CD4-positive, alpha-beta memory T cell (primary cell): ENCODE measurements at regions not wholly inside any gene's neighbourhood (a gene's known extent, or its start where the extent isn't known, plus 50 kb on each side); places are given as distances from the start of the nearest gene placed in this dataset.

Source experiments
- CTCF ChIA-PET: fragments of 350-600 bp; sonication (Branson Sonifier 250); formaldehyde crosslinking; loops from one replicate; lab custom pipeline; 2021; ENCODE audit warnings: inconsistent platforms; ENCODE audit not compliant: partially characterized antibody; lab: Charles Lee
- POLR2A ChIA-PET: fragments of 350-600 bp; sonication (Branson Sonifier 250); formaldehyde crosslinking; loops from one replicate; lab custom pipeline; 2021; ENCODE audit not compliant: partially characterized antibody; lab: Charles Lee
- DNase-seq, 5 donors: peaks; one replicate each; pipeline versions ENCODE4 v3.0.0 to v3.0.0-alpha.2; 2020 to 2022; ENCODE audit warnings: mixed read lengths in 1 of 5
- H3K27ac ChIP-seq: one replicate; pipeline ENCODE4 v1.7.0; 2013; ENCODE audit warnings: low read depth, low read length
- H3K27me3 ChIP-seq: 2 replicates; pipeline ENCODE4 v1.7.0; 2013; ENCODE audit warnings: mild to moderate bottlenecking, low read length, moderate library complexity; ENCODE audit not compliant: insufficient read depth
- H3K36me3 ChIP-seq: 2 replicates; pipeline ENCODE4 v1.7.0; 2013; ENCODE audit warnings: mild to moderate bottlenecking, low read length, moderate library complexity; ENCODE audit not compliant: insufficient read depth
- H3K4me1 ChIP-seq: 2 replicates; pipeline ENCODE4 v1.7.0; 2013; ENCODE audit warnings: mild to moderate bottlenecking, low read length, moderate library complexity; ENCODE audit not compliant: insufficient read depth
- H3K4me3 ChIP-seq, 2 donors: one replicate each; pipeline ENCODE4 v1.7.0; 2013; ENCODE audit warnings: low read length in 2 of 2, mild to moderate bottlenecking in 1 of 2
- H3K9me3 ChIP-seq, 2 donors: one replicate each; pipeline ENCODE4 v1.7.0; 2013; ENCODE audit warnings: low read length in 2 of 2, control low read depth in 1 of 2; ENCODE audit not compliant: control insufficient read depth in 1 of 2
- H3K27ac Mint-ChIP-seq, 7 donors: one replicate each; pipeline ENCODE4 v1.8.0; 2020 to 2021; ENCODE audit warnings: mixed read lengths in 7 of 7, mild to moderate bottlenecking in 6 of 7, inconsistent platforms in 3 of 7, moderate library complexity in 3 of 7
- H3K27me3 Mint-ChIP-seq, 2 donors: one replicate each; pipeline ENCODE4 v1.8.0; 2020 to 2021; ENCODE audit warnings: mixed read lengths in 2 of 2
- H3K36me3 Mint-ChIP-seq, 2 donors: one replicate each; pipeline ENCODE4 v1.8.0; 2020 to 2021; ENCODE audit warnings: mixed read lengths in 2 of 2, inconsistent platforms in 1 of 2, mild to moderate bottlenecking in 1 of 2
- H3K4me1 Mint-ChIP-seq, 4 donors: one replicate each; pipeline ENCODE4 v1.8.0; 2020 to 2021; ENCODE audit warnings: mixed read lengths in 4 of 4, mild to moderate bottlenecking in 1 of 4
- H3K4me3 Mint-ChIP-seq, 8 donors: one replicate each; pipeline ENCODE4 v1.8.0; 2020 to 2021; ENCODE audit warnings: mixed read lengths in 8 of 8, mild to moderate bottlenecking in 7 of 8, moderate library complexity in 6 of 8, inconsistent platforms in 3 of 8
- H3K9me3 Mint-ChIP-seq, 8 donors: one replicate each; pipeline ENCODE4 v1.8.0; 2020 to 2021; ENCODE audit warnings: mixed read lengths in 8 of 8, mild to moderate bottlenecking in 5 of 8, inconsistent platforms in 3 of 8, moderate library complexity in 1 of 8
- intact Hi-C: fragments of 100-400 bp; cut with micrococcal nuclease; formaldehyde crosslinking; loops from one replicate; pipeline ENCODE4 v1.15.1; 2023

- intact Hi-C loops, result no loop called here
- Histone ChIP-seq H3K27ac (no peak overlapping the region), H3K36me3 (no peaks in the 10 kb centered on the region), H3K9me3 (no peaks in the 10 kb centered on the region), H3K4me1 (no peaks in the 10 kb centered on the region), H3K4me3 (no peak overlapping the region), H3K27me3 (no peaks in the 10 kb centered on the region)
- no peaks in the 10 kb centered on the region for H3K27me3 Mint-ChIP-seq
- H3K9me3 Mint-ChIP-seq, result peaks cover 0 to 5% (median 0%) of the 10 kb centered on the region in 8 donors
- no peaks in the 10 kb centered on the region for H3K36me3 Mint-ChIP-seq
- no peak for DNase-seq
- H3K27ac Mint-ChIP-seq, result no peak overlapping the region
- no peak overlapping the region for H3K4me3 Mint-ChIP-seq
- no peaks in the 10 kb centered on the region for H3K4me1 Mint-ChIP-seq
- ChIA-PET CTCF (no interaction called here), POLR2A (interaction anchor here (0.6 kb wide), 1 partner anchor 34 kb away, joined by 5 read pairs; no protein-coding TSS in a partner anchor)
Observed at GRCh38 chr18:7485616-7486015, 81.5 kb upstream of the PTPRM start.

- no peaks in the 10 kb centered on the region for H3K4me1 Mint-ChIP-seq
- ChIA-PET POLR2A (no interaction called here), CTCF (no interaction called here)
- DNase-seq, result no peak
- H3K36me3 Mint-ChIP-seq, result no peaks in the 10 kb centered on the region
- H3K9me3 ChIP-seq, result no peaks in the 10 kb centered on the region
- no peaks in the 10 kb centered on the region for H3K36me3 ChIP-seq
- no peak overlapping the region for H3K4me3 ChIP-seq
- no peak overlapping the region for H3K27ac Mint-ChIP-seq
- H3K27me3 Mint-ChIP-seq, result no peaks in the 10 kb centered on the region
- peaks cover 0 to 5% (median 1%) of the 10 kb centered on the region in 8 donors for H3K9me3 Mint-ChIP-seq
- intact Hi-C loops, result no loop called here
- no peaks in the 10 kb centered on the region for H3K4me1 ChIP-seq
- no peaks in the 10 kb centered on the region for H3K27me3 ChIP-seq
- no peak overlapping the region for H3K27ac ChIP-seq
- H3K4me3 Mint-ChIP-seq, result no peak overlapping the region
Observed at GRCh38 chr18:7488571-7488970, 78.5 kb upstream of the PTPRM start.

DNA sequence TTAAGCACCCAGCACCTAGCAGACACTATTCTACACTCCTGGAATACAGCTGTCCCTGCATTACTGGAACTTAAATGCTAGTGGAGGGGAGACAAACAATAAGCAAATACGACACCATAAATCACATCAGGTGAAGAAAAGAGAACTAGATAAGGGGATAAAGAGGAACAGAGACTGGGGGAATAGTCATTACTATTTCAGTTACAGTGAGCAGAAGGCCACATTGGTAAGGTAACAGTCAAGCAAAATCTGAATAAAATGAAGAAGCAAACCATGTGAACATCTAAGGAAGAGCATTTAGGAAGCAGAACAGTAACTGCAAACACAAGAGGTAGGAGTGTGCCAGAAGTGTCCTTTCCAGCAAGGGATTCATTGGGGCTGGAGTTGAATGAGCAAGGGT lies 77.0 kb upstream of the PTPRM start:
- DNase-seq, result no peak
- Mint-ChIP-seq H3K36me3 (no peaks in the 10 kb centered on the region), H3K4me1 (no peaks in the 10 kb centered on the region), H3K9me3 (peaks cover 0 to 8% (median 3%) of the 10 kb centered on the region in 8 donors), H3K4me3 (no peak overlapping the region), H3K27me3 (peaks cover 0 to 3% of the 10 kb centered on the region in 2 donors), H3K27ac (no peak overlapping the region)
- no peaks in the 10 kb centered on the region for H3K27me3 ChIP-seq
- no peaks in the 10 kb centered on the region for H3K36me3 ChIP-seq
- H3K9me3 ChIP-seq, result no peaks in the 10 kb centered on the region
- POLR2A ChIA-PET, result no interaction called here
- no peak overlapping the region for H3K4me3 ChIP-seq
- no peak overlapping the region for H3K27ac ChIP-seq
- CTCF ChIA-PET, result no interaction called here
- intact Hi-C loops, result no loop called here
- no peaks in the 10 kb centered on the region for H3K4me1 ChIP-seq

DNA sequence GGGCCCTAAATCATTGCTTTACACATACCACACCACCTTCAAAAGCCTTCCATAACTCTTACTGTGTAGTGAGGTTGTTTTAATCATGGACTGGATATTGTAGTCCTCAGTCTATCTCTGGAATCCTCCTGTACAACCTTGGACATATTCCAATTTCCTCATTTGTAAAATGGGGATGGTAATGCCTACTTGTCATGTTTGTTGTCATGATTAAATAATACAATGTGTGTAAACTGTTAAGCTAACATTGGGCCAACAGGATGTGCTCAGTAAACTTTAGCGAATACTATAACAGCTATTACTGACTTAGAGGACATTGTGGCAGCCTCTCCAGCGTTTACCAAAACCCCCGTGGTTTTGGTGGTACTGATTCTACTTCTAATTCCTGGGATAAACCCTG lies 74.7 kb upstream of the PTPRM start:
- H3K27ac ChIP-seq, result no peak overlapping the region
- H3K36me3 Mint-ChIP-seq, result no peaks in the 10 kb centered on the region
- no peaks in the 10 kb centered on the region for H3K27me3 ChIP-seq
- no peak overlapping the region for H3K4me3 ChIP-seq
- no peaks in the 10 kb centered on the region for H3K4me1 Mint-ChIP-seq
- H3K9me3 Mint-ChIP-seq, result peaks cover 0 to 8% (median 3%) of the 10 kb centered on the region in 8 donors
- H3K9me3 ChIP-seq, result no peaks in the 10 kb centered on the region
- no peak overlapping the region for H3K4me3 Mint-ChIP-seq
- H3K4me1 ChIP-seq, result no peaks in the 10 kb centered on the region
- ChIA-PET CTCF (no interaction called here), POLR2A (no interaction called here)
- no peak for DNase-seq
- H3K36me3 ChIP-seq, result no peaks in the 10 kb centered on the region
- no peak overlapping the region for H3K27ac Mint-ChIP-seq
- intact Hi-C loops, result no loop called here
- H3K27me3 Mint-ChIP-seq, result peaks cover 0 to 3% of the 10 kb centered on the region in 2 donors

DNA sequence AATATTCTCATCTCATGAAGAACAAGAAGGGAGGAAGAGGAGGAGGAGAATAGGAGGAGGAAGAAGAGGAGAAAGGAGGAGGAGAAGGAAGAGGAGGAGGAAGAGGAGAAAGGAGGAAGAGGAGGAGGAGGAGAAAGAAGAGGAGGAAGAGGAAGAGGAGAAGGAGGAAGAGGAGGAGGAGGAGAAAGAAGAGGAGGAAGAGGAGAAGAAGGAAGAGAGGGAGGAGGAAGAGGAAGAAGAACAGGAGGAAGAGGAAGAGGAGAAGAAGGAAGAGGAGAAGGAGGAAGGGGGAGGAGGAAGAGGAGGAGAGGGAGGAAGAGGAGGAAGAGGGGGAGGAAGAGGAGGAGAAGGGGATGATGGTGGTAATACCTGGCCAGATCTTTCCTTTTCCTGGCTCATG lies 70.0 kb upstream of the PTPRM start:
- POLR2A ChIA-PET, result no interaction called here
- CTCF ChIA-PET, result no interaction called here
- intact Hi-C loops, result no loop called here

DNA sequence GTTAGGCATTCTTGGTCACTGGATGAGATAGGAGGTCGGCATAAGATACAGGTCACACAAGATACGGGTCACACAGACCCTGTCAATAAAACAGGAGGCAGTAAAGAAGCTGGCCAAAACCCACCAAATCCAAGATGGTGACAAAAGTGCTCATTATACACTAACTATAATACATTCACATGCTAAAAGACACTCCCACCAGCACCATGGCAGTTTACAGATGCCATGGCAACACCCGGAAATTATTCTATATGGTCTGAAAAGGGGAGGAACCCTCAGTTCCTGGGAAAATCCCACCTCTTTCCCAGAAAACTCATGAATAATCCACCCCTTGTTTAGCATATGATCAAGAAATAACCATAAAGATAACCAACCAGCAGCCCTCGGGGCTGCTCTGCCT lies 56.0 kb upstream of the PTPRM start:
- peaks cover 0 to 8% (median 3%) of the 10 kb centered on the region in 8 donors for H3K9me3 Mint-ChIP-seq
- Histone ChIP-seq H3K9me3 (no peaks in the 10 kb centered on the region), H3K4me3 (no peak overlapping the region), H3K36me3 (no peaks in the 10 kb centered on the region), H3K27ac (no peak overlapping the region), H3K4me1 (no peaks in the 10 kb centered on the region), H3K27me3 (no peaks in the 10 kb centered on the region)
- CTCF ChIA-PET, result no interaction called here
- intact Hi-C loops, result no loop called here
- no peak for DNase-seq
- POLR2A ChIA-PET, result no interaction called here
- H3K27me3 Mint-ChIP-seq, result no peaks in the 10 kb centered on the region
- H3K36me3 Mint-ChIP-seq, result no peaks in the 10 kb centered on the region
- H3K4me3 Mint-ChIP-seq, result no peak overlapping the region
- H3K27ac Mint-ChIP-seq, result no peak overlapping the region
- H3K4me1 Mint-ChIP-seq, result no peaks in the 10 kb centered on the region

More for the DNA sequence above, 70.0 kb upstream of the PTPRM start:
- no peak overlapping the region for H3K4me3 ChIP-seq
- H3K27ac Mint-ChIP-seq, result peak overlapping the region in 1 of 7 donors; percentile 75
- no peaks in the 10 kb centered on the region for H3K9me3 ChIP-seq
- H3K9me3 Mint-ChIP-seq, result peaks cover 0 to 9% (median 3%) of the 10 kb centered on the region in 8 donors
- no peaks in the 10 kb centered on the region for H3K36me3 ChIP-seq
- H3K4me3 Mint-ChIP-seq, result no peak overlapping the region
- H3K27ac ChIP-seq, result no peak overlapping the region
- H3K27me3 ChIP-seq, result no peaks in the 10 kb centered on the region
- H3K4me1 ChIP-seq, result no peaks in the 10 kb centered on the region
- peaks cover 0 to 3% of the 10 kb centered on the region in 2 donors for H3K27me3 Mint-ChIP-seq
- no peaks in the 10 kb centered on the region for H3K4me1 Mint-ChIP-seq
- no peak for DNase-seq
- H3K36me3 Mint-ChIP-seq, result no peaks in the 10 kb centered on the region

GRCh38 chr18:7512348-7512747 lies 54.8 kb upstream of the PTPRM start:
- H3K36me3 ChIP-seq, result no peaks in the 10 kb centered on the region
- ChIA-PET POLR2A (no interaction called here), CTCF (no interaction called here)
- no peaks in the 10 kb centered on the region for H3K27me3 ChIP-seq
- H3K4me1 ChIP-seq, result no peaks in the 10 kb centered on the region
- peaks cover 0 to 8% (median 3%) of the 10 kb centered on the region in 8 donors for H3K9me3 Mint-ChIP-seq
- H3K27ac Mint-ChIP-seq, result no peak overlapping the region
- no peak overlapping the region for H3K27ac ChIP-seq
- H3K9me3 ChIP-seq, result no peaks in the 10 kb centered on the region
- no peaks in the 10 kb centered on the region for H3K36me3 Mint-ChIP-seq
- no peak overlapping the region for H3K4me3 Mint-ChIP-seq
- no peak for DNase-seq
- H3K27me3 Mint-ChIP-seq, result no peaks in the 10 kb centered on the region
- intact Hi-C loops, result no loop called here
- H3K4me3 ChIP-seq, result no peak overlapping the region
- H3K4me1 Mint-ChIP-seq, result no peaks in the 10 kb centered on the region

- Histone ChIP-seq H3K4me1 (no peaks in the 10 kb centered on the region), H3K9me3 (no peaks in the 10 kb centered on the region), H3K27me3 (no peaks in the 10 kb centered on the region), H3K4me3 (no peak overlapping the region), H3K36me3 (no peaks in the 10 kb centered on the region), H3K27ac (no peak overlapping the region)
- Mint-ChIP-seq H3K36me3 (no peaks in the 10 kb centered on the region), H3K27ac (no peak overlapping the region), H3K4me3 (no peak overlapping the region), H3K27me3 (no peaks in the 10 kb centered on the region), H3K4me1 (no peaks in the 10 kb centered on the region), H3K9me3 (peaks cover 0 to 8% (median 3%) of the 10 kb centered on the region in 8 donors)
- CTCF ChIA-PET, result no interaction called here
- DNase-seq, result no peak
- intact Hi-C loops, result no loop called here
- POLR2A ChIA-PET, result no interaction called here
Observed at GRCh38 chr18:7512990-7513389, 54.1 kb upstream of the PTPRM start.
